ENCODE measurements at regions not wholly inside any gene's neighbourhood (a gene's known extent, or its start where the extent isn't known, plus 50 kb on each side); places are given as distances from the start of the nearest gene placed in this dataset.

GRCh38 chr17:77640916-77641605 is 317.4 kb upstream of the TNRC6C start:
- H3K27ac Mint-ChIP-seq, result no peak overlapping the region
- CTCF ChIA-PET, result interaction anchor here (1.0 kb wide), 1 partner anchor 8 kb away, joined by 3 read pairs; no protein-coding TSS in a partner anchor
- intact Hi-C loops (cut with micrococcal nuclease), result loop anchor here (10.0 kb wide), 1 partner anchor 374 kb away; no protein-coding TSS in a partner anchor
- H3K36me3 Mint-ChIP-seq, result no peaks in the 10 kb centered on the region
- peaks cover 16% of the 10 kb centered on the region for H3K4me1 Mint-ChIP-seq (ENCODE audit: low read depth)
- peaks cover 3% of the 10 kb centered on the region for H3K27me3 Mint-ChIP-seq
- H3K4me3 Mint-ChIP-seq, result no peak overlapping the region
- no peaks in the 10 kb centered on the region for H3K9me3 Mint-ChIP-seq
- no peak for DNase-seq
- POLR2A ChIA-PET, result interaction anchor here (1.5 kb wide), 1 partner anchor 26 kb away, joined by 3 read pairs; no protein-coding TSS in a partner anchor

- peaks cover 19% of the 10 kb centered on the region for H3K4me1 Mint-ChIP-seq (ENCODE audit: low read depth)
- ChIA-PET CTCF (no interaction called here), POLR2A (no interaction called here)
- H3K9me3 Mint-ChIP-seq, result no peaks in the 10 kb centered on the region
- peaks cover 3% of the 10 kb centered on the region for H3K27me3 Mint-ChIP-seq
- intact Hi-C loops (cut with micrococcal nuclease), result loop anchor here (10.0 kb wide), 1 partner anchor 373 kb away; no protein-coding TSS in a partner anchor
- DNase-seq, result no peak
- no peaks in the 10 kb centered on the region for H3K36me3 Mint-ChIP-seq
- no peak overlapping the region for H3K27ac Mint-ChIP-seq
- no peak overlapping the region for H3K4me3 Mint-ChIP-seq
Measured at GRCh38 chr17:77641718-77642117, 316.8 kb upstream of the TNRC6C start.

GRCh38 chr17:77644181-77645071 is 314.1 kb upstream of the TNRC6C start:
- peaks cover 2% of the 10 kb centered on the region for H3K27me3 Mint-ChIP-seq
- ChIA-PET CTCF (interaction anchor here (0.6 to 2.6 kb wide), 10 partner anchors 8 to 375 kb away, joined by 3 to 16 read pairs (median 4); no protein-coding TSS in a partner anchor), POLR2A (interaction anchor here (0.9 to 3.0 kb wide), 4 partner anchors 23 to 396 kb away, joined by 3 to 16 read pairs (median 5); partner anchors contain the start of gene TNRC6C)
- intact Hi-C loops (cut with micrococcal nuclease), result loop anchor here (1.0 to 10.0 kb wide), 4 partner anchors 10 to 370 kb away; no protein-coding TSS in a partner anchor
- no peak for DNase-seq
- H3K27ac Mint-ChIP-seq, result peak overlapping the region; percentile 84
- no peaks in the 10 kb centered on the region for H3K36me3 Mint-ChIP-seq
- H3K9me3 Mint-ChIP-seq, result no peaks in the 10 kb centered on the region
- peaks cover 21% of the 10 kb centered on the region for H3K4me1 Mint-ChIP-seq (ENCODE audit: low read depth)
- H3K4me3 Mint-ChIP-seq, result peak overlapping the region; percentile 68

- intact Hi-C loops (cut with micrococcal nuclease), result loop anchor here (1.0 to 10.0 kb wide), 4 partner anchors 11 to 369 kb away; no protein-coding TSS in a partner anchor
- Mint-ChIP-seq H3K36me3 (no peaks in the 10 kb centered on the region), H3K9me3 (no peaks in the 10 kb centered on the region), H3K27ac (peak overlapping the region; percentile 84), H3K4me3 (peak overlapping the region; percentile 68), H3K27me3 (no peaks in the 10 kb centered on the region), H3K4me1 (ENCODE audit: low read depth) (peaks cover 26% of the 10 kb centered on the region)
- CTCF ChIA-PET, result interaction anchor here (0.7 to 2.6 kb wide), 11 partner anchors 9 to 374 kb away, joined by 3 to 16 read pairs (median 4); no protein-coding TSS in a partner anchor
- DNase-seq, result peak; percentile 85
- POLR2A ChIA-PET, result interaction anchor here (0.9 to 3.0 kb wide), 5 partner anchors 22 to 396 kb away, joined by 3 to 16 read pairs (median 4); partner anchors contain the start of gene TNRC6C
Measured at GRCh38 chr17:77645072-77646045, 313.1 kb upstream of the TNRC6C start.

- POLR2A ChIA-PET, result interaction anchor here (0.6 to 3.0 kb wide), 3 partner anchors 21 to 312 kb away, joined by 3 to 16 read pairs (median 3); partner anchors contain the start of gene TNRC6C
- Mint-ChIP-seq H3K4me3 (peak overlapping the region; percentile 48), H3K4me1 (ENCODE audit: low read depth) (peaks cover 26% of the 10 kb centered on the region), H3K27me3 (no peaks in the 10 kb centered on the region), H3K9me3 (no peaks in the 10 kb centered on the region), H3K36me3 (no peaks in the 10 kb centered on the region), H3K27ac (peak overlapping the region; percentile 84)
- intact Hi-C loops (cut with micrococcal nuclease), result loop anchor here (10.0 kb wide), 1 partner anchor 369 kb away; no protein-coding TSS in a partner anchor
- no peak for DNase-seq
- CTCF ChIA-PET, result interaction anchor here (0.8 to 2.6 kb wide), 4 partner anchors 9 to 103 kb away, joined by 3 to 16 read pairs (median 8); no protein-coding TSS in a partner anchor
Measured at GRCh38 chr17:77646046-77646430, 312.5 kb upstream of the TNRC6C start.

- ChIA-PET POLR2A (no interaction called here), CTCF (interaction anchor here (0.6 kb wide), 2 partner anchors 44 to 105 kb away, joined by 3 read pairs; no protein-coding TSS in a partner anchor)
- peaks cover 26% of the 10 kb centered on the region for H3K4me1 Mint-ChIP-seq (ENCODE audit: low read depth)
- no peak overlapping the region for H3K4me3 Mint-ChIP-seq
- no peak for DNase-seq
- H3K27me3 Mint-ChIP-seq, result no peaks in the 10 kb centered on the region
- no peaks in the 10 kb centered on the region for H3K9me3 Mint-ChIP-seq
- H3K36me3 Mint-ChIP-seq, result no peaks in the 10 kb centered on the region
- intact Hi-C loops (cut with micrococcal nuclease), result loop anchor here (10.0 kb wide), 1 partner anchor 367 kb away; no protein-coding TSS in a partner anchor
- no peak overlapping the region for H3K27ac Mint-ChIP-seq
Measured at GRCh38 chr17:77647531-77647930, 311.0 kb upstream of the TNRC6C start.

- Mint-ChIP-seq H3K4me3 (no peak overlapping the region), H3K9me3 (no peaks in the 10 kb centered on the region), H3K27me3 (no peaks in the 10 kb centered on the region), H3K27ac (no peak overlapping the region), H3K36me3 (no peaks in the 10 kb centered on the region), H3K4me1 (ENCODE audit: low read depth) (peaks cover 21% of the 10 kb centered on the region)
- CTCF ChIA-PET, result interaction anchor here (0.6 to 2.1 kb wide), 3 partner anchors 30 to 107 kb away, joined by 3 to 10 read pairs (median 3); no protein-coding TSS in a partner anchor
- DNase-seq, result no peak
- POLR2A ChIA-PET, result no interaction called here
- intact Hi-C loops (cut with micrococcal nuclease), result loop anchor here (1.0 to 10.0 kb wide), 2 partner anchors 107 to 365 kb away; no protein-coding TSS in a partner anchor
Measured at GRCh38 chr17:77649717-77650211, 308.7 kb upstream of the TNRC6C start.

GRCh38 chr17:77651988-77652387 is 306.5 kb upstream of the TNRC6C start:
- intact Hi-C loops (cut with micrococcal nuclease), result no loop called here
- Mint-ChIP-seq H3K27ac (no peak overlapping the region), H3K4me1 (ENCODE audit: low read depth) (peaks cover 6% of the 10 kb centered on the region), H3K36me3 (no peaks in the 10 kb centered on the region), H3K9me3 (no peaks in the 10 kb centered on the region), H3K4me3 (no peak overlapping the region), H3K27me3 (no peaks in the 10 kb centered on the region)
- CTCF ChIA-PET, result interaction anchor here (1.3 kb wide), 1 partner anchor 109 kb away, joined by 6 read pairs; no protein-coding TSS in a partner anchor
- POLR2A ChIA-PET, result no interaction called here
- DNase-seq, result no peak

- peaks cover 4% of the 10 kb centered on the region for H3K9me3 Mint-ChIP-seq
- peaks cover 2% of the 10 kb centered on the region for H3K27me3 Mint-ChIP-seq
- ChIA-PET POLR2A (no interaction called here), CTCF (interaction anchor here (1.0 kb wide), 1 partner anchor 8 kb away, joined by 3 read pairs; no protein-coding TSS in a partner anchor)
- intact Hi-C loops (cut with micrococcal nuclease), result no loop called here
- no peak for DNase-seq
- no peak overlapping the region for H3K4me3 Mint-ChIP-seq
- H3K36me3 Mint-ChIP-seq, result no peaks in the 10 kb centered on the region
- H3K27ac Mint-ChIP-seq, result no peak overlapping the region
- H3K4me1 Mint-ChIP-seq (ENCODE audit: low read depth), result peaks cover 6% of the 10 kb centered on the region
Measured at GRCh38 chr17:77654296-77654695, 304.2 kb upstream of the TNRC6C start.

GRCh38 chr17:77654850-77655249 is 303.7 kb upstream of the TNRC6C start:
- ChIA-PET POLR2A (no interaction called here), CTCF (interaction anchor here (1.0 to 1.1 kb wide), 2 partner anchors 9 to 10 kb away, joined by 3 read pairs; no protein-coding TSS in a partner anchor)
- H3K4me1 Mint-ChIP-seq (ENCODE audit: low read depth), result peaks cover under 1% of the 10 kb centered on the region
- no peak overlapping the region for H3K4me3 Mint-ChIP-seq
- H3K27me3 Mint-ChIP-seq, result peaks cover 2% of the 10 kb centered on the region
- intact Hi-C loops (cut with micrococcal nuclease), result no loop called here
- DNase-seq, result no peak
- H3K36me3 Mint-ChIP-seq, result no peaks in the 10 kb centered on the region
- no peak overlapping the region for H3K27ac Mint-ChIP-seq
- peaks cover 4% of the 10 kb centered on the region for H3K9me3 Mint-ChIP-seq
